NB4 (cell line): ENCODE measurements at regions not wholly inside any gene's neighbourhood (a gene's known extent, or its start where the extent isn't known, plus 50 kb on each side); places are given as distances from the start of the nearest gene placed in this dataset.

Experiments
- MYC ChIP-seq: IDR thresholded peaks from 2 replicates; pipeline ENCODE4 v1.6.1; 2011; ENCODE audit warnings: low read depth, low read length
- TF ChIP-seq, protein P1 (sequence below): IDR thresholded peaks from one replicate; pipeline ENCODE4 v1.5.1; 2012; ENCODE audit warnings: low read depth, low read length
- TF ChIP-seq, protein P2 (sequence below): IDR thresholded peaks from 2 replicates; pipeline ENCODE4 v1.6.1; 2011; ENCODE audit warnings: low read depth, low read length

DNA sequence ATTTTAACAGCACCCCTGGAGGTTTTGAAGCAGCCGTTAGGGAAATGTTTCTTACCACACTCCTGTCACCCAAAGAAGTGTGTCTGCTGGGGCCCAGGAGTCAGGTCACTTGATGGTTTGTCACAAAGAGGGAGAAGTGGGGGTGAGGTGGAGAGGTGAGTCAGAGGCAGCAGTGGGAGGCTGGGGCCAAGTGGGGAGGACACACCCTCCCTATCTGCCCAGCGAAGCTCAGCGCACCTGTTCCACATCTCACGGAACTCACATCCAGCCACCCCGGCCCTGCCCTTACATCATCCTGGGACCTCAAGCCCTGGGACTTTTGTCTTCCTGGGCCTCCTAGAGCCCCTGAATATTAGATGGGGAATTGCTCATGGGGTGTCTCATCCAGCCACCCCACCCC lies 171.1 kb upstream of the SMIM23 start:
- TF ChIP-seq MYC: no peak
- TF ChIP-seq, protein P1, sequence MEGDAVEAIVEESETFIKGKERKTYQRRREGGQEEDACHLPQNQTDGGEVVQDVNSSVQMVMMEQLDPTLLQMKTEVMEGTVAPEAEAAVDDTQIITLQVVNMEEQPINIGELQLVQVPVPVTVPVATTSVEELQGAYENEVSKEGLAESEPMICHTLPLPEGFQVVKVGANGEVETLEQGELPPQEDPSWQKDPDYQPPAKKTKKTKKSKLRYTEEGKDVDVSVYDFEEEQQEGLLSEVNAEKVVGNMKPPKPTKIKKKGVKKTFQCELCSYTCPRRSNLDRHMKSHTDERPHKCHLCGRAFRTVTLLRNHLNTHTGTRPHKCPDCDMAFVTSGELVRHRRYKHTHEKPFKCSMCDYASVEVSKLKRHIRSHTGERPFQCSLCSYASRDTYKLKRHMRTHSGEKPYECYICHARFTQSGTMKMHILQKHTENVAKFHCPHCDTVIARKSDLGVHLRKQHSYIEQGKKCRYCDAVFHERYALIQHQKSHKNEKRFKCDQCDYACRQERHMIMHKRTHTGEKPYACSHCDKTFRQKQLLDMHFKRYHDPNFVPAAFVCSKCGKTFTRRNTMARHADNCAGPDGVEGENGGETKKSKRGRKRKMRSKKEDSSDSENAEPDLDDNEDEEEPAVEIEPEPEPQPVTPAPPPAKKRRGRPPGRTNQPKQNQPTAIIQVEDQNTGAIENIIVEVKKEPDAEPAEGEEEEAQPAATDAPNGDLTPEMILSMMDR: no peak
- TF ChIP-seq, protein P2, sequence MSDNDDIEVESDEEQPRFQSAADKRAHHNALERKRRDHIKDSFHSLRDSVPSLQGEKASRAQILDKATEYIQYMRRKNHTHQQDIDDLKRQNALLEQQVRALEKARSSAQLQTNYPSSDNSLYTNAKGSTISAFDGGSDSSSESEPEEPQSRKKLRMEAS: no peak
